Mesodermal cell (in vitro differentiated cells): ENCODE measurements at regions not wholly inside any gene's neighbourhood (a gene's known extent, or its start where the extent isn't known, plus 50 kb on each side); places are given as distances from the start of the nearest gene placed in this dataset.

Experiments used
- H3K27ac ChIP-seq: 2 replicates; pipeline ENCODE4 v1.7.0; 2013; ENCODE audit warnings: mild to moderate bottlenecking, low read depth, low read length, moderate library complexity; ENCODE audit not compliant: severe bottlenecking
- H3K36me3 ChIP-seq: 2 replicates; pipeline ENCODE4 v1.7.1; 2013; ENCODE audit warnings: mild to moderate bottlenecking, low read length, moderate library complexity; ENCODE audit not compliant: control insufficient read depth, insufficient read depth
- H3K4me1 ChIP-seq: one replicate; pipeline ENCODE4 v1.7.1; 2013; ENCODE audit warnings: mild to moderate bottlenecking, low read length; ENCODE audit not compliant: insufficient read depth, control insufficient read depth, poor library complexity, severe bottlenecking
- H3K4me3 ChIP-seq: 2 replicates; pipeline ENCODE4 v1.7.0; 2013; ENCODE audit warnings: low read length, control low read depth, mild to moderate bottlenecking; ENCODE audit not compliant: insufficient read depth, poor library complexity, severe bottlenecking; ENCODE audit errors: extremely low read depth
- H3K9me3 ChIP-seq: 2 replicates; pipeline ENCODE4 v1.7.1; 2013; ENCODE audit warnings: mild to moderate bottlenecking, low read length, moderate library complexity; ENCODE audit not compliant: control insufficient read depth
- WGBS, 2 experiments: methylation state at CpG; one replicate each; pipeline ENCODE4 v1.1.5; 2013; ENCODE audit warnings: missing lambda C conversion rate in 2 of 2; ENCODE audit not compliant: insufficient coverage in 2 of 2; 5-methylcytosine and 5-hydroxymethylcytosine counted together

DNA sequence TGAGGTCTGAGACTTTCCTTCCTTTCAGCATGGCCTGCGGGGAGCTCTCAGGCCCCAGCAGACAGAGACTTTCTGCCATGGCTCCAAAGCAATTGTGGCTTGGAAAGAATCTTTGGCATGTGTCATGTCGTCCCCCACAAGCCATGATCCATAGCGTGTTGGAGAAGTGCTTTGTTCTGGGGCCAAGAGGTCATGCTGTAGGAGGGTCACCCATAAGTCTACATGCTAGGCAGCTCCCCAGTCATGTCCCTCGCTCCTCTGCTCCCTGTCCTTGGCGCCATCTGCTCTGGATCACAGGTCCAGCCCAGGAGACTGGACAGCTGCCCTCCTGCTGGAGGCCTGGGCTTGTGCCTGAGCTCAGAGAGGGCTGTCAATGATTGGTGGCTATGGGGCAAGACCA lies 78.8 kb upstream of the LCLAT1 start:
- Histone ChIP-seq H3K9me3 (peaks cover 5% of the 10 kb centered on the region), H3K4me1 (no peaks in the 10 kb centered on the region), H3K4me3 (no peak overlapping the region), H3K36me3 (no peaks in the 10 kb centered on the region), H3K27ac (no peak overlapping the region)
- WGBS, 2 experiments: 92 to 98% methylated on average over 2 to 4 of the region's 5 CpGs

DNA sequence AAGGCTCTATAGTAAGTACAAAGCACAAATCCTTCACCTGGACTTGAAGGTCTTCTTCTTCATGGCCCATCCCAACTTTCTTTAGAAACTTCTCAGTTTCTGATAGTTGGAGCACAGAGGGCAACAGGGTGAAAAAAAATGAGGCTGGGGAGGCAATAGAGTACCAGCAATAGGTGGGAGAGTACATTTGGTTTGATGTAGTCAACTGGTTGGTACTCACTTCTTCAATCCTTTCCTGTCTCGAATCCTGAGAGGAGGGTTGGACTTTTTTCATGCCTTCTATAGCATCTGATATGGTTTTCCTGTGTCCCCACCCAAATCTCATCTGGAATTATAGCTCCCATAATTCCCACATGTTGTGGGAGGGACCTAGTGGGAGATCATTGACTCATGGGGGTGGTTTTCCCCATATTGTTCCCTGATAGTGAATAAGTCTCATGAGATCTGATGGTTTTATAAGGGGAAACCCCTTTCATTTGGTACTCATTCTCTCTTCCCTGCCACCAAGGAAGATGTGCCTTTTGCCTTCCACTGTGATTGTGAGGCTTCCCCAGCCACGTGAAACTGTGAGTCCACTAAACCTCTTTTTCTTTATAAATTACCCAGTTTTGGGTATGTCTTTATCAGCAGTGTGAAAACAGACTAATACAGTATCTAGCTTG lies 75.9 kb upstream of the LCLAT1 start:
- H3K4me3 ChIP-seq: no peak overlapping the region
- no peaks in the 10 kb centered on the region for H3K36me3 ChIP-seq
- peaks cover 5% of the 10 kb centered on the region for H3K4me1 ChIP-seq
- H3K9me3 ChIP-seq: no peaks in the 10 kb centered on the region
- WGBS, 2 experiments: no CpG with 5 or more reads among the region's 2 CpGs
- H3K27ac ChIP-seq: no peak overlapping the region

DNA sequence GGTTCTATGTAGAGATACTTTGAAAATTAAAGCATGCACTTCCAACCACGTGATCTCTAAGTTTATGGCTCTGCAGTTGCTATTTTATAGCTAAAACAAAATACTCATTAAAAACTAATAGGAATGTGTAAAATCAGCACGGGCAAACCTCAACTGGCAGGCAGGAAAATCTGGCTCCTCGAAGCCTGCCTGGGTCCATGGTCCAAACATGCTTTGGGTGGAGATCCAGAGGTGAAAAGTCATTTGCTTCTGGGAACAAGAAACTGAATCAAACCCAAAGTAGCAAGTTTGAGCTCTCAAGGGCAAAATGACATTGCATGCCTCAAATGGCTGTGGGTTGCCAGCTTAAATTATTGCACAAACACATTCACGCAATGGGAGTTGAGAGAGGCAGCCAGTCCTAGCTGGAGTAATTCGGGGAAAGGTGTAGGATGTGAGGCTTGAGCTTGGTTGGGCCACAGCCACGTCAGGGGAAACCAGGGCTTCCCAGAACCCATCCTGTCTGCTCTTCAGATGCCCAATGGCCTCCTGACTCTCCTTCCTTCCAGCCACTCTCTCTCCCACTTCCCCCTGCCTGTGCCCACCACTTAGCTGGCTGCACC lies 75.2 kb upstream of the LCLAT1 start:
- peaks cover 5% of the 10 kb centered on the region for H3K4me1 ChIP-seq
- no peaks in the 10 kb centered on the region for H3K9me3 ChIP-seq
- H3K4me3 ChIP-seq: no peak overlapping the region
- no peak overlapping the region for H3K27ac ChIP-seq
- WGBS, 2 experiments: 72 to 100% methylated on average over 2 to 3 of the region's 6 CpGs
- no peaks in the 10 kb centered on the region for H3K36me3 ChIP-seq

DNA sequence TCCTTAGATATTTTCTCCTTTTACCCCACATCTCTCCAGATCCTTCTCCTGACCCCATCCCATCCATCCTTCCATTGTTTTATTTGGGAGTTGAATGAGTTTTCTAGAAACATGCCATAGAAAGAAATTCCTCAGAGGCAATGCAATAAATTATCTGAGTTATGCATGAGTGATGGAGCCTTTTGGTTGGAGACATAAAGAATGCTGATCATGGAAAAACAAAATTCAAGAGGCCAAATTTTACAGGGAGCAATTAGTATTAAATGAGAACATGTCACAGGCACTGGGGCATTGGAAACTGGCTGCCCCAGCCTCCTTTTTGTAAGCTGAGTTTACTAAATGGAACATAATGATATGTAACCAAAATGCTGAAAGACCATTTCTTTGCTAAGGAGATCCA lies 74.2 kb upstream of the LCLAT1 start:
- no peak overlapping the region for H3K4me3 ChIP-seq
- H3K36me3 ChIP-seq: no peaks in the 10 kb centered on the region
- H3K9me3 ChIP-seq: no peaks in the 10 kb centered on the region
- peaks cover 5% of the 10 kb centered on the region for H3K4me1 ChIP-seq
- H3K27ac ChIP-seq: no peak overlapping the region

DNA sequence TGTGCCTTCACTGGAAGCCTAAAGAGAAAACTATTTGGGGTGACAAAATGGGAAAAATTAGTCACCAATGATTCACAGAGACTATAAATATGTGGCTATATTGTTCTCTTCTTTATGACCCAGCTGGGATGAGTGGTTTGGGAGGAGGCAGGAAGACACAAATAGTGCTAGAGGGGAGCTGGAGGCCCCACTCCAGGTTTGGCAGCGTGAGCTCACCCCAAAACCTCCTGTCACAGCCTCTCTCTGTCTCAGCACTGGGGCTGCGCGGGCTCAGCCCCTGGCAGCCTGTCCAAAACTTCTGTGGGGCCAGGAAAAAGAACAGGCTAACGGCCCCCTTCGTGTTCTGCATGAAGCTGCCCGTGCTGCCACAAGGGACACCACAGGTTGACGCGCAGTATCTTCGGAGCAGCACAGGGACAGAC lies 73.2 kb upstream of the LCLAT1 start:
- WGBS, 2 experiments: 90 to 93% methylated on average over 2 to 9 of the region's 9 CpGs
- no peak overlapping the region for H3K4me3 ChIP-seq
- H3K4me1 ChIP-seq: peaks cover 5% of the 10 kb centered on the region
- H3K27ac ChIP-seq: no peak overlapping the region
- H3K36me3 ChIP-seq: no peaks in the 10 kb centered on the region
- no peaks in the 10 kb centered on the region for H3K9me3 ChIP-seq

DNA sequence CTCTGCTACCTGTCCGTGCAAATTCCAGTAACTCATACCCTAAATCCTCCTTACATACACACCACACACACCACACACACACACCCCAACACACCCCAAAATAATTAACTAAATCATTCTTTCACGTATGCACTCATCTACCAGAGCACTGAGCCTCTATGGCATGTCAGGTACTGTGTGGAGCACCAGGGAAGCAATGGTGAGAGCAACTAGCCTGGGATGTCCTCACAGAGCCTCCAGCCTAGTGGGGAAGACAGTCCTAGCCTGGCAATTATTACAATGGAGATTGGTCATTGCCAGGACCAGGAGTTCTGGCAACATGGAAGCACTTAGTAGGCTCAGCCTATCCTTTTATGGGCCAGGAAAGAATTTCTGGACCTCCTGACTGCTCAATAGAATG lies 72.7 kb upstream of the LCLAT1 start:
- Histone ChIP-seq H3K4me3 (no peak overlapping the region), H3K4me1 (peaks cover 5% of the 10 kb centered on the region), H3K36me3 (no peaks in the 10 kb centered on the region), H3K9me3 (no peaks in the 10 kb centered on the region), H3K27ac (no peak overlapping the region)
- WGBS, 2 experiments: 80% methylated on average over 1 to 2 of the region's 2 CpGs

DNA sequence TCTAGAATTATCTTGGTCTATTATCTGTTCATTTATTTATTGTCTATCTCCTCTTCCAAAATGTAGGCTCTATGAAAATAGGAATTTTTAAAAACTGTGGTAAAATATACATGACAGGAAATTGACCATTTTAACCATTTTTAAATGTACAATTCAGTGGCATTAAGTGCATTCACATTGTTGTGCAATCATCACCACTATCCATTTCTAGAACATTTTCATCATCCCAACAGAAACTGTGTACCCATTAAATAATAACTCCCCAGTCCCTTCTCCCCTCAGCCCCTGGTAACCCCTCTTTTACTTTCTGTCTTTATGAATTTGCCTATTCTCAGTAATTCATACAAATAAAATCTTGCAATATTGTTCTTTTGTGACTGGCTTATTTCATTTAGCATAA lies 71.1 kb upstream of the LCLAT1 start:
- Histone ChIP-seq H3K9me3 (no peaks in the 10 kb centered on the region), H3K4me1 (peaks cover 5% of the 10 kb centered on the region), H3K36me3 (no peaks in the 10 kb centered on the region), H3K27ac (no peak overlapping the region), H3K4me3 (no peak overlapping the region)

DNA sequence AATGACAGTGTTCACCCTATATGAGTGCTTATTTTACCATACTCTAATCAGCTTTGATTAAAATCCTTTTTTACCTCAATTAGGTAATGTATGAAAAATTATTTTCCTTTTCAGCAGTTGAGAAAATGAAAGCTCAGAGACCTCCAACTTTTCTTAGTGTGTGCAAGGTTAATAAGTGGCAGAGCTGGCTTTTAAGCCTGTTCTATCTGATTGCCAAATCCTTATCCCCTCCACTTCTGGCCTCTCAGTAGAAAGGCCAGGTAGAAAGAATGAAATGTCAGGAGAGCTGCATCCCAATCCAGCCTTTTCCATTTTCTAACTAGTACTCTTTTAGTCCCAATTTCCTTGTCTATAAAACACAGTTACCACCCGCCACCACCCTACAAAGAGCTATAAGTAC lies 67.6 kb upstream of the LCLAT1 start:
- H3K4me1 ChIP-seq: no peaks in the 10 kb centered on the region
- no peaks in the 10 kb centered on the region for H3K9me3 ChIP-seq
- H3K36me3 ChIP-seq: no peaks in the 10 kb centered on the region
- H3K27ac ChIP-seq: no peak overlapping the region
- WGBS, 2 experiments: no CpG with 5 or more reads among the region's 1 CpG
- no peak overlapping the region for H3K4me3 ChIP-seq

DNA sequence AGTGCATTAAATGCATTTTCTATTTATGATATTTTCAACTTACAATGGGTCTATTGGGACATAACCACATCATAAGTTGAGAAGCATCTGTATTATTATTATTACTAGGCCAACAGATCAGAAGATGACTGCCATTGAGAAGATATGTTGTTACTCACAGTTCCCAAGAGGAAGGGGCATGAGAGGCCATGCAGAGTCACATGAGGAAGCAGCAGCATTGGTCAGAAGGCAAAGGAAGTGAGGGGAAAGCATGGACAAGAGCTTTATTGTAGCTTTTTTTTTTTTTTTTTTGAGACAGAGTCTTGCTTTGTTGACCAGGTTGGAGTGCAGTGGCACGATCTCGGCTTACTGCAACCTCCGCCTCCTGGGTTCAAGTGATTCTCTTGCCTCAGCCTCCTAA lies 66.2 kb upstream of the LCLAT1 start:
- Histone ChIP-seq H3K4me3 (no peak overlapping the region), H3K27ac (no peak overlapping the region), H3K4me1 (no peaks in the 10 kb centered on the region), H3K36me3 (no peaks in the 10 kb centered on the region), H3K9me3 (no peaks in the 10 kb centered on the region)
- WGBS, 2 experiments: 93% methylated on average over 3 of the region's 3 CpGs; no CpG with 5 or more reads in 1 of the 2 experiments

DNA sequence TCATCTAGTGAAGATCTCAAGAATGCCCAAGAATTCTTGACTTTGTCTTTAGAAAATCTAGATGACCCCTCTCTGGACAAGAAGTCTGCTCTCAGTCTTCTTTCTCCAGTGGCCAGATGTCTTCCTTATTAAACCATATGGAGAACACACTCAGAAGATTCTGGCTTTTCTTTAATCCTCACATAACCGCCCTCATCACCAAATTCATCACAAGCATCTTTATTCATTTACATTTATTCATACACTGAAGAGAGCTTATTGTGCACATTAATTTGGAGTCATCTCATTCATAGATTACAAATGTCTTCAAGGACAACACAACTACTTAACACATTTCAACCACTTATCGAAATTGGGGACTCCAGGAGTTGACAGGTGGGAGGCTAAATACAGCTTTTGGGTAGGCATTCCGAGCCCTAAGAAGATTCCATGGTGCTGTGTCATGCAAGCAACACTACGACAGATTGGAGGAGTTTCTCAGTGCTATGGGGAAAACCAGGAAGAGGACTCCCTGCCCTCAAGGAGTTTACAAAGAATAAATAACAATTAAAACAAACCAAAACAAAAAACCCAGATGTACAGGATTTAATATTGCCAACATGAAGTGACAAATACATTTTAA lies 64.8 kb upstream of the LCLAT1 start:
- Histone ChIP-seq H3K27ac (no peak overlapping the region), H3K36me3 (no peaks in the 10 kb centered on the region), H3K9me3 (no peaks in the 10 kb centered on the region), H3K4me3 (no peak overlapping the region), H3K4me1 (no peaks in the 10 kb centered on the region)
- WGBS, 2 experiments: 89% methylated on average over 3 of the region's 4 CpGs; no CpG with 5 or more reads in 1 of the 2 experiments

DNA sequence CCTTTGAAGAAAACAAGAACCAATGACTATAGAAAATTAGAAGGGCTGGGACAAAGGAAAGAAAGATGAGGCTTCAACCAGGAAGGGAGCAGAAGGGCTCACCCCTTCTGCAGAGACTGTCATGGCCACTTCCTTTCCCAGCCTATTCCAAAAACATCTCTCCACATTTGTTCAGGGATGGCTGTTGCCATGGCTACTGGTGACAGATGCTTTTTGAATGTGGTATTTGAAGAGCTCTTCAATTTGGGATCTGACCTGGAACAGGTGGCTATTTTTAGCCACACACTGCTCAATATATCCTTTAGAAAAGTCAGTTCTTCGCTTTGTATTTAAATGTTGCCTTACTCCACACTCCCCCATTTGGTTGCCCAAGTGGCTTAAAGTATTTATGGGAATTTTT lies 64.1 kb upstream of the LCLAT1 start:
- Histone ChIP-seq H3K27ac (no peak overlapping the region), H3K4me3 (no peak overlapping the region), H3K9me3 (no peaks in the 10 kb centered on the region), H3K36me3 (no peaks in the 10 kb centered on the region), H3K4me1 (no peaks in the 10 kb centered on the region)
- WGBS, 2 experiments: no CpG with 5 or more reads among the region's 1 CpG
